ENCODE measurements at regions not wholly inside any gene's neighbourhood (a gene's known extent, or its start where the extent isn't known, plus 50 kb on each side); places are given as distances from the start of the nearest gene placed in this dataset.

- no peaks in the 10 kb centered on the region for H3K4me1 ChIP-seq
- no peak for TF ChIP-seq CTCF (IDR thresholded peaks at IDR 0.05)
- H3K27ac ChIP-seq: no peak overlapping the region
- H3K9me3 ChIP-seq: no peaks in the 10 kb centered on the region
- no peaks in the 10 kb centered on the region for H3K36me3 ChIP-seq
- no peaks in the 10 kb centered on the region for H3K27me3 ChIP-seq
- no peak for DNase-seq (ENCODE audit: low spot score)
- no peak overlapping the region for H3K4me3 ChIP-seq
These were observed 458.3 kb upstream of the USP24 start for GRCh38 chr1:55673416-55673815.

GRCh38 chr1:55670331-55671082 is 455.3 kb upstream of the USP24 start:
- TF ChIP-seq CTCF (IDR thresholded peaks at IDR 0.05): no peak
- Histone ChIP-seq H3K36me3 (no peaks in the 10 kb centered on the region), H3K4me3 (no peak overlapping the region)

GRCh38 chr1:55669293-55669692 is 454.1 kb upstream of the USP24 start:
- no peak overlapping the region for H3K4me3 ChIP-seq
- TF ChIP-seq CTCF (IDR thresholded peaks at IDR 0.05): no peak
- no peaks in the 10 kb centered on the region for H3K4me1 ChIP-seq
- DNase-seq (ENCODE audit: low spot score): peak; percentile 66
- H3K27me3 ChIP-seq: no peaks in the 10 kb centered on the region
- peaks cover 0 to 12% of the 10 kb centered on the region in 2 donors for H3K9me3 ChIP-seq
- H3K27ac ChIP-seq: peak overlapping the region; percentile 39 to 73
- H3K36me3 ChIP-seq: no peaks in the 10 kb centered on the region

More at GRCh38 chr1:55670331-55671082, 455.3 kb upstream of the USP24 start:
- no peak for DNase-seq (ENCODE audit: low spot score)
- peaks cover 0 to 10% of the 10 kb centered on the region in 2 donors for H3K9me3 ChIP-seq
- no peaks in the 10 kb centered on the region for H3K27me3 ChIP-seq
- H3K4me1 ChIP-seq: no peaks in the 10 kb centered on the region
- peak overlapping the region; percentile 26 to 39 for H3K27ac ChIP-seq

GRCh38 chr1:55662875-55663274 is 447.7 kb upstream of the USP24 start:
- Histone ChIP-seq H3K9me3 (peaks cover 0 to 12% of the 10 kb centered on the region in 2 donors), H3K36me3 (no peaks in the 10 kb centered on the region)
- no peak for TF ChIP-seq CTCF (IDR thresholded peaks at IDR 0.05)

GRCh38 chr1:55658917-55659316 is 443.8 kb upstream of the USP24 start:
- no peaks in the 10 kb centered on the region for H3K9me3 ChIP-seq
- no peaks in the 10 kb centered on the region for H3K27me3 ChIP-seq
- DNase-seq (ENCODE audit: low spot score): no peak
- TF ChIP-seq CTCF (IDR thresholded peaks at IDR 0.05): no peak
- no peaks in the 10 kb centered on the region for H3K36me3 ChIP-seq
- no peak overlapping the region for H3K27ac ChIP-seq
- H3K4me1 ChIP-seq: no peaks in the 10 kb centered on the region
- no peak overlapping the region for H3K4me3 ChIP-seq

More at GRCh38 chr1:55662875-55663274, 447.7 kb upstream of the USP24 start:
- DNase-seq (ENCODE audit: low spot score): no peak
- H3K4me3 ChIP-seq: no peak overlapping the region
- no peaks in the 10 kb centered on the region for H3K27me3 ChIP-seq
- H3K27ac ChIP-seq: no peak overlapping the region
- no peaks in the 10 kb centered on the region for H3K4me1 ChIP-seq

GRCh38 chr1:55654750-55655149 is 439.6 kb upstream of the USP24 start:
- Histone ChIP-seq H3K27me3 (no peaks in the 10 kb centered on the region), H3K27ac (peak overlapping the region in 1 of 2 donors; percentile 16), H3K36me3 (no peaks in the 10 kb centered on the region), H3K9me3 (no peaks in the 10 kb centered on the region), H3K4me1 (peaks cover 0 to 9% of the 10 kb centered on the region in 2 donors), H3K4me3 (no peak overlapping the region)
- DNase-seq (ENCODE audit: low spot score): no peak
- no peak for TF ChIP-seq CTCF (IDR thresholded peaks at IDR 0.05)
